HG03103 (cell line): ENCODE measurements at regions not wholly inside any gene's neighbourhood (a gene's known extent, or its start where the extent isn't known, plus 50 kb on each side); places are given as distances from the start of the nearest gene placed in this dataset.
"Not testable (repeated sequence)": the region's sequence is repeated elsewhere in the genome, so short reads cannot be mapped to it uniquely, and the experiment has no call there.

Source experiments
- ATAC-seq: cut with Tn5 transposase; IDR thresholded peaks from one replicate; pipeline ENCODE4 v1.9.1; 2021; ENCODE audit warnings: low read depth; ENCODE audit not compliant: unreplicated experiment

DNA sequence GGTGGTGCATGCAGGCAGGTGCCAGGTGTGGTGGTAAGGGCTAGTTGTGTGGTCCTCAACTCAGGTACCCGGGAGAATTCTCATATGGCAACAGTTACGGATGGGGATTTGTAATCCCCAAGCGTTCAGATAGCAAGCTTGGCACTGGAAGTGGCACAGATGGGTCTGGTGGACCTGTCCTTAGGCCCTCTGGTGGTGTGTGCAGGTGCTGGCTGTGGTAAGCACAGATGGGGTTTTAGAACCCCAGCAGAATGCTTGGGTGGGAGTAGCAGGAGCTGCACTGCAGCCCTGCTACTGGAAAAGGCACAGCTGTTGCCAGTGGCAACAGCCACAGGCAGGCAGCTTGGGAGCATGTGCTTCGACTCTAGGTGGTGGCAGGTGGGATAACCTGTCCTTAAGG lies 948.2 kb upstream of the FAM98A start:
- no peak for ATAC-seq

DNA sequence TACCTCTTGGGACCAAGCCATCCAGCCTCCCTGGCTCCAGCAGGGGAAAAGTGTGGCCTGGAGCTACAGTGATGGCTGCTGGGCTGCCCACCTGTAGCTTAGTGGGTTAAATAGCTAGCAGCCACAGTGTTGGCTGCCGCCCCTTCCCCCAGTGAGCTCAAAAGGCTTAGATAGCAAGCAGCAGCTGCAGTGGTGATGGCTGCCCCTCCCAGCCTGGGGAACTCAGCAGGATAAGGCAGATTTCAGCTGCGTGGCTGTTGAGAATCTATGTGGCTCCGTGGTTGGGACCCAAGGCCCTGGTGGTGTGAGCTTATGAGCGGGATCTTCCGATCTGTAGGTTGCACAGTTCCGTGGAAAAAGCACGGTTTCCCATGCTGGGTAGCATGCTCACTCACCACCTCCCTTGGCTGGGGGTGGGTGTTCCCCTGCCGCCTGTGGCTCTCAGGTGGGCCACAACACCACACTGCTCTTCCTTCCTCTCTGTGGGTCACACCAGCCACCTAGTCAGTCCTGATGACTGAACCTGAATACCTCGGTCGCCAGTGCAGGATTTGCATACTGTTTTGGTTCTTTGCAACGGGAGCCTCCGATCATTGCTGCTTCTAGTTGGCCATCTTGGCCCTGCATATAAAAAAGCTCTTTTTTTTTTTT lies 946.5 kb upstream of the FAM98A start:
- ATAC-seq, result no peak

DNA sequence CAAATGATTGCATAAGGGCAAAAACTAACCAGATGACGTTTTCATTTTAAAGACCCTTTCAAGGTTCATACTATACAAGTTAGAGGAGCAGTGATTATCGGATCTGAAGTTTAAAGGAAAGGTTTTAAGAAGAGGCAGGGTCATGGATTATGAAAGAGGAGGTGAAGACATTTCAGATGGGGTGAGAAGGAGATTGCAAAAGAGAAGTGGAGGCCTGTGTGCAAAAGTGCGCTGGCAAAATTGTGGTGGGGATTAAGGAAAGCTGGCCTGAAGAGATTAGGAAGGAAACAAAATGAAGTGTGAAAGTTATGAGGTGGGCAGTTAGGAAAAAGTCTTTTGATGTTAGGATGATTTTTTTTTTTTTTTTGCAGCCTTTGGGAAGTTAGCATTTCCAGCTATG lies 935.7 kb upstream of the FAM98A start:
- no peak for ATAC-seq

DNA sequence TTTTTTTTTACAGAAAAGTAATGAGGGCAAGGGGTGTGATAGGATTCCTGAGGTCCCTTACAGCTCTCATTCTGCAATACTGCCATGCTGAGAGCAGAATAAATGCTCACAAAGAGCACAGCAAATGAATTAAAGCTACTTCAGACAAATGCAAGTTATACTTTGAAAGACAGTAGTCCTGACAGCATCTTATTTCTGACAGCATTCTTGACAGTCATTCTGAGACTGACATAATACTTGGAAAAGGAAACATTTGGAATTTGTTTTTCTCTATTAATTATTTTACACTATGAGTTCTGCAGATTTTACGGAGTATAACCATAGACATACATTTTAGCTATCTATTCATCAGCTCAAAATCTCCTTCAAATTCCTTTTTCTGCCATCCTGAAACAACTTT lies 935.2 kb upstream of the FAM98A start:
- ATAC-seq, result no peak

DNA sequence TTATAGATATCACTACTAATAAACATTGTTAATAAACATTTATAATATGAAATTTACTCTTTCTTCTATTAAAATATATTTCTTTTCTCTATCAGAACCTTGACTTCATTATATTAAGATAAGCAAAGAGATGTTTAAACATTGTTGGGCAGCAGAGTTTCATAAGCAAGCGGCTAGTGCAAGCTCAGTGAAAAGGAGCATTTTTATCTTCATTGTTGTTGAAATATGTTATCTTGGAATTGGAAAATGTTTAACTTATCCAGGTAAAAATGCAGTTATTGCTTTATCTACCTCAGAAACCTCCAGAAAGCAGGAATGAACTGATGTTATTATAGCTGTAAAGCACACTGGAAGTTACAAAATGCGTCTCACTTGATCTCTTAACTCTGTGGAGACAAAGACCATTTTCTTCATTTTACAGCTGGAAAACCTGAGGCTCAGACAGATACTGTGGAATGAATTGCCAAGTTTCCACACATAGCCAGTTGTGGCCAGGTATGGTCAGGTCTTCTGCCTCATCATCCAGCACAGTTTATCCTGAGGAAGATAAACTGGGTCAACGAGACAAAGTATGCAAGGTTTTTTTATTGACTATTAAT lies 934.6 kb upstream of the FAM98A start:
- no peak for ATAC-seq

DNA sequence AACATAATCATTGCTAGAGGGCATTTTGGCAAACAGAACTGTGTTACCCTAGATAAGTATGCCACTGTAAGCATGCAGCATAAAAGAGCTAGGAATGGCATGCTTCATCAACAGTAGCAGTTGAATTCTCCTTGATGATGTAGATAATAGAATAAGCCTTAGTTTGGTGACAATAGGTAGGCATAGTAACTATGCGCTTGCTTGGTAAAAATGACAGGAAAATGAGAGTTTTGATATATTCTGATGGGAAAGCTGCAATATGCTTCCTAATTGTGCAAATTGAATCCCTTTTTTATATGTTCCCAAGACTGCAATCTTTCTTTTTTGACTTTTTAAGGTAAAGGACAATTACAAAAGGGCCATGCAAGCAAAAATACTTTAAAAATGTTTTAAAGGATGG lies 930.9 kb upstream of the FAM98A start:
- no peak for ATAC-seq

DNA sequence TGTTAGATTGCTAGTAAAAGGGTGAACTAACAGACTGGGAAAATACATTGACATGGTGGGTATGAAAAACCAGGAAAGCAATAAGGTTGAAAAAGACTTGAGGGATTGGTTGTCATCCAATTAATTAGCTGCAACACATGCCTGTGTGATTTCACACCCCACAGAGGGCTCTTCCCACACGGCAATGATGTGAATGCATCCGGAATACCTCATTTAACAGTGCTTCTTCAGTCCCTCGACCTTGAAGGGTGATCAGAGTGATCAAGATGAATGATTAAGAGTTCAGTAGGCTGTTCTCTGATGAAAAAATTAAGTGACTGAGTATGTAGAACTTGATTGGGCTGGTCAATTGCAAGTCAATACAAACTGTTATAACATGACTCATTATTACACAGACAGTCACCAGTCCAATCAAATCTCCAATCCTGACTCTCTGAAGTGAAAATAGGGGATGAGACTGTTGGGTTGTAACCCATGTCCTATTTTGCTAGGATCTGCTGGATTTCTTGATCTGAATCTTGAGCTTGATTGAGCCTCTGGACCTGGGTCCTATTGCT lies 924.9 kb upstream of the FAM98A start:
- no peak for ATAC-seq

DNA sequence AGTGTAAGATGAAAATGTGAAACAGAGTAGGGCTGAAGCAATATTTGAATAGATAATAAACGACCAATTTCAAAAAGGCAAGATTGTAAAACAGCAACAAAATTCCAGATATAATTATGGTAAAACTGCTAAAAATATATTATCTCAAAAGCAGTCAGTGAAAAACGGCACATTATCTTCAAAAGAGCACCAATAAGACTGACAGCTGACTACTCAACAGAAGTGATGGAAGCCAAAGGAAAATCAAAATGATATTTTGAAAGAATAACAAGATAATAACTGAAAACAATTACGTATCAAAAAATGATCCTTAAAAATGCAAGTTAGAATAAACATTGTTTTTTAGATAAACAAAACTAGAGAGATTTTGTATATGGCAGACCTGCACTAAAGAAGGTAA lies 920.6 kb upstream of the FAM98A start:
- no peak for ATAC-seq

DNA sequence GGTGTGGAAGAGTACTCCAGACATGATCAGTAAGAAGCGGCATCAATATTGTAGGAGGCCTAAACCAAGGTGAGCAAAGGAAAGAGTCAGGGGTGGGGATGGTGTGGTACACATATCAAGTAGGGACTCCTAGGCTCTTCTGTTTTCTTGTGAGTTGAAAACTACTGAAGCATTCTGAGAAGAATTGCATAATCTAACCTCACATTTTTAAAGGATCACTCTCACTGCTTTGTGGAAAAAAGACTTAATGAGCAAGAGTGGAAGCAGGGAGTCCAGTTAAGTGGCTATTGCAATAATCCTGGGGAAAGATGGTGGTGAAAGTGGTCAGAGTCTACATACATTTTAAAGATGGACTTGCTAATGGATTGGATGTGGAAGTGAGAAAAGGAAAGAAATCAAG lies 899.5 kb upstream of the FAM98A start:
- ATAC-seq, result no peak

DNA sequence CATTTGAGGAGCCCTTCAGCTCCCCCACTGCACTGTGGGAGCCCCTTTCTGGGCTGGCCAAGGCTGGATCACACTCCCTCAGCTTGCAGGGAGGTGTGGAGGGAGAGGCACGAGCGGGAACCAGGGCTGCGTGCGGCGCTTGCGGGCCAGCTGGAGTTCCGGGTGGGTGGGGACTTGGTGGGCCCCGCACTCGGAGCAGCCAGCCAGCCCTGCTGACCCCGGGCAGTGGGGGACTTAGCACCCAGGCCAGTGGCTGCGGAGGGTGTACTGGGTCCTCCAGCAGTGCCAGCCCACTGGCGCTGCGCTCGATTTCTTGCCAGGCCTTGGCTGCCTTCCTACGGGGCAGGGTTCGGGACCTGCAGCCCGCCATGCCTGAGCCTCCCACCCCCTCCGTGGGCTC lies 895.1 kb upstream of the FAM98A start:
- ATAC-seq, result not testable (repeated sequence)

DNA sequence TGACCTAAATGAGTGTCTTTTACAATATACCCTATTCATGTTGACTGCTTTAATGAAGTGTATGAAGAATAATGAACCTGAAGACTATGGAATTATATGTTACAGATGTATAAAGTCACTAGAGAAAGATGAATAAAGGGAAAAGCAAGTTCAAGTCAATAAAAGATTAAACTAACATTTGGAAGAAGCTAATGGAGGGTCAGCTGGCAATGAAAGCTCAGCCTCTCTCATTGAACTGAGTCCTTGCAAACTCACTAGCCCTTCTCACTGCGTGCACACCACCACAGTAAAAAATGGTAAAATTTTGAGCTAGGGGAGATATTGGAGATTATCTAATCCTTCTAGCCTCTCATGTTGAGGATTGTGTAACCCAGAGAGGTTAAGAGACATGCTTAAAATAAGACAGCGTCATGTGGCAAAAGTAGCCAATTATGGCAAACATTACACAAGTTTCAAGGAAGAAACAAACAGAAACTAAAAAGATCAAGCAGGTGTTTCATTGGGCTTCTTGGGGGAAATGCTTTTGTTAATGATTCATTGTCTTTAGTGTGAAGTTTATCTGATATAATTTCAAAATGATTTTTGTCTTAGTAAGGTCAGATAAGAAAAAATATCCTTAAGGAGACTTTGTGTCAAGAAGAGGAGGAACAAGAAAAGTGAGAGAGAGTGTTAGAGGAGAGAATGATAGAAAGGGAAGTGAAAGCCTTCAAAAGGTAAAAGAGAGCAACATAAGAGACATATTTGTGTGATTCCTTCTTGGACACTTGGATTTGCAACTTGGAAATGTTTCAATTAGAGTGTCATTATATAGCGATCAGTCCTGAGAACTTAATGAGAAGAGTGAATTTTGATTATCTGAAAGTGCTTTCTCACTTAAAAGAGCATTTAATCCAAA lies 893.7 kb upstream of the FAM98A start:
- ATAC-seq, result no peak

DNA sequence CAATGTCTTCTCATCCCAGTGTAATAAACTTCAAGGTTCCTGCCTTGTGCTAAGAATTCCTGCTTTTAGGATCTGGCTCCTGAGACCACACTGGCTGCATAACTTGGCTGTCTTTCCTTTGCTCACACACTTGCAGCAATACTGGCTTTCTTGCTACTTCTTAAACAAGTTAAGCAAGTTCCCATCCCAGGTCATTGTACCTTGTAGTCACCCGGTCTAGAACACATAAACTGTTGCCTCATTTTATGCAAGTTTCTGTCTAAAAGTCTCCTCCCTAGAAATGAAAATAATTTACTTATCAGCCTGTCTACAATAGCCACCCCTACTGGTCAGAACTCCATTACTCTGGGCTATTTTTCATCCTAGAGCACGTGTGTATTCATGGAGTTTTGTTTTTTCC lies 887.9 kb upstream of the FAM98A start:
- no peak for ATAC-seq

DNA sequence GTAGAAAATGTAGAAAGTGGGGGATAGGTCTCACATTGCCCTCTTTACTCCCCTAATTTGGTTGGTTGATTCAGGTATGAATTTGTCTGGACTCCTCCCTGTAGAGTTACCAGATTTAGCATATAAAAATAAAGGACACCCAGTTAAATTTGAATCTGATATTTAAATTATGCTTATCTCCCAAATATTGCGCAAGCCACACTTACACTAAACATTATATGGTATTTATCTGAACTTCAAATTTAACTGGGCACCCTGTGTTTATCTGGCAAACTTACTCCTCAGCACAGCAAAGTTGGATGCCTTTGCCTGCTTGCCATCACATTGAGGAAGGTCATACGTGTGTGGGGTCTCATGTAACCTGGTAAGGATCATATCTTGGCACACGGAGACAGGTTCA lies 882.4 kb upstream of the FAM98A start:
- ATAC-seq, result no peak

DNA sequence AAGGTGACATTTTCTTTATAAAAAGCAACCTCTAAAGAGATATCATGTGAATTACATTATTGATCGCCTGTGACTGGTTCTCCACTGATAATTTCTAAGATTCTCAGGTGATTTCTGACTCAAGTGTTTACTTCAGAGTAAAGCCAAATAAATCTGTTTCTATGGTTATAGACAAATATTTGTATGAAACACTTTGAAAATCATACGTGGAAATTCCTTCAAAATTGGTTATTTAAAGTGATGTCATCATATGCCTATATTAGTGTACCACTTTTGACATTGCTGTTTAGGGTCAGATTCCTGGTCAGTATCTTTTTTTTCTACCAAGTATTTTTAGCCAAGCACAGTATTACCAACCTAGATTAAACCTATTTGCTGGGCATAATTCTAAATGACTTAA lies 881.3 kb upstream of the FAM98A start:
- no peak for ATAC-seq

DNA sequence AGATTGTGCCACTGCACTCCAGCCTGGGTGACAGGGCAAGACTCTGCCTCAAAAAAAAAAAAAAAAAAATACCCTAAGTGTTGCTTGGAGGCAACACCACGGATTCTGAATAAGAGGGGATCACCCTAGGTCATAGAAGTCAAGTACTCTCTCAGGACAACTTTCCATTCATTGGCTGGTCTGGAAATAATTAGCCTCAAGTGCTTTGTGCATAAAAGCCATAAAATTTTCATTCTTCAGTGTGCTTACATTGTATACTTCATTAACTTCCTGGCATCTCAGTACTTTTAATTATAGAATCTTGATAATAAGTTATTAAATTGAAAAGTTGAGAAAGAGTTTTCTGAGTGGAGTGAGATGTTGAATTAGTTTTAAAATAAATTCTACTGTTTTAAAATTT lies 876.1 kb upstream of the FAM98A start:
- no peak for ATAC-seq

DNA sequence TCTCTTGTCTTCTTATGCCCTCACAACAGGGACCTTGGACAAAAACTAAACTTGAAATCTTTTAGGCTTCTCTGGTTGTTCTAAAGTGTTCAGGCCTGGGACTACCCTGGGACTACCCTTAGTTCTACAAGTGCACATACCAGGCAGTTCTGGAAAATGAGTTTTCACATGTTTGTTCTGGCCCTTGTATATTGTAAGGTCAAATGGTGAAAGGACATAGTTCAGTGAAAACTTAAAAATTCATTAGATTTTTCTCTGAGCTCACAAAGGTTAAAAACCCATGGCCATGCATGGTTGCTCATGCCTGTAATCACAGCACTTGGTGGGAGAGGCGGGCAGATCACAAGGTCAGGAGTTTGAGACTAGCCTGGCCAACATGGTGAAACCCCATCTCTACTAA lies 875.5 kb upstream of the FAM98A start:
- no peak for ATAC-seq

DNA sequence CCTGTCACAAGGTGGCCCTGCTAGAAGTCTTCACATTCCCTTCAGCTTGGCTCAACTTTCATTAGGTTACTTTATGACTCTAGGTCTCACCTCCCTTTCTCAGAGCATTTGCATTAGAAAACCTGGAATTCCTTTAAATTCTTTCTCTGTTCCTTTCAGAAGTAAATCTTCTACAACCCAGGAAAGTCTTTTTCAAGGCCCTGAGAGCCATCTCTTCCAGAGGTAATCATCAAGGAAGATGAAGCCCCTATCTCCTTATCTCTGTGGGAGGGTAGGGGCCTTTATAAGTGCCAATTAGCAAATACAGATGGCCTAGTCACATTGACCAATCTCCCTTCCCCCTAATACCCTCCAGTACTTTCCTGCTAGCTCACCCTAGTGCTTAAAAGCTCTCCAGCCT lies 848.0 kb upstream of the FAM98A start:
- no peak for ATAC-seq

DNA sequence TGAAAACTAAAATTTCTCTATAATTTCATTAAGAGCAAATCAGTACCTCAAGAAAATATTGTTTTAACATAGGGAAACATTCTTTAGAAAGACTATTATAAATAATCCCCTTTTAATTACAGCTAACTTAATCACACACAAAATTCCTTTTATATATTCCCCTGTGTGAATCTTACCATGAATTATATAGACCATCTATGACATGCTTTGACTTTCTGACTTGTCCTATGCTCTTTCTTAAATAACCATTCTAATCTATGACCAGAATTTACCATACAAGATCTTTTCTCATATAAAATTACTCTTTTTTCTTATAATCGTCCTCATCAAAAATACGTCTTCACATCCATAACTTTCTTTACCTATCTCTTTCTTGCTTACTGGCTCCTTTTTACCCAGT lies 824.2 kb upstream of the FAM98A start:
- ATAC-seq, result no peak

DNA sequence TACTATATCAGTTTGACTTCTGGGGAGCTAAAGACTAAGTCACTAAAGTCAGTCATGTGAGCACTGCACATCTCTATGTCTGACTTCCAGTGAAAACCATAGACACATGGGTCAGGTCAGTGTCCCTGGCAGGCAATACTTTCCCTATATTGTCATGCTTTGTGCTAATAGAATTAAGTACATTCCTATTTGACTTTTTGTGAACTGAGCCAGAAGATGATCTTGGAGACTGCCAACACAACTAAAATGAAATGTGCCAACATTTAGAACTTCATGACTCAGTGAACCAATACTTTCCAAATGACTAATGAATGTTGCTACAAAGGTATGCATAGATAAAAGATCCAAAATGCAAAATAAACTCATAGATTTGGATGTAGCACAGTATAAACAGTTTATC lies 820.8 kb upstream of the FAM98A start:
- ATAC-seq, result no peak

DNA sequence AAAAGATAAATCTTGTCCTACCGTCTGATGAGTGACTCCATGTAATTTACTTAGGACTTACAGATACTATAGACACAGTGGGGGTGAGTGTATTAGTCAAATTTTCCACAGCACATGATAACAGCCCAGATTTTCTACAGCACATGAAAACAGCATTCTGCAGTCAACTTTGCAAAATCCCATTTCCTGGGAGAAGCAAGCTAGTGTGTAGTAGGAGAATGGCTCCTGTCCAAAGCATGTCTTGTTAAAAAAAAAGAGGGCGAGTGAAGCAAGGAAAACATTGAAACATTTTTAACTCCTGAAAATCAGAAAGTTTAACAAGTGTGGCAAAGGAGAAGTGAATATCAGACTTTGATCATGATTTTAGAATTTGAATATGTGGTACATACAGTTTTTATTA lies 817.8 kb upstream of the FAM98A start:
- no peak for ATAC-seq

DNA sequence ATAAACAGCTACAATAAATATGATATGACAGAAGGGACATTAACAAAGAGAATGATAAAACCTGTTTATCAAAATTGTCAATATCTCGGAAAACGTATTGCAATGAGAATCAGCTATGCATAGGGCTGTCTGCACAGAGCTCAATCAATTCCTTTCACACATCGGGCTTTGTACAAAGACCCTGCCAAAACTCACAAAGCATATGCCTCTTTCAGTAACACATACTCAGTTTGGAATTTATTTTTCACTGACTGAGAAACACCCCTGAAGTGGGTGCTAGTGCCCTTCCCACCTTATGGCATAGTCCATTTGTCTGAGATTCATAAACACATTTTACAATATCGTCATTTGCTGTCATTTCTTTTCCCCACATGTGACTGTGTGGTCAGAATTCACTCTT lies 815.8 kb upstream of the FAM98A start:
- no peak for ATAC-seq

DNA sequence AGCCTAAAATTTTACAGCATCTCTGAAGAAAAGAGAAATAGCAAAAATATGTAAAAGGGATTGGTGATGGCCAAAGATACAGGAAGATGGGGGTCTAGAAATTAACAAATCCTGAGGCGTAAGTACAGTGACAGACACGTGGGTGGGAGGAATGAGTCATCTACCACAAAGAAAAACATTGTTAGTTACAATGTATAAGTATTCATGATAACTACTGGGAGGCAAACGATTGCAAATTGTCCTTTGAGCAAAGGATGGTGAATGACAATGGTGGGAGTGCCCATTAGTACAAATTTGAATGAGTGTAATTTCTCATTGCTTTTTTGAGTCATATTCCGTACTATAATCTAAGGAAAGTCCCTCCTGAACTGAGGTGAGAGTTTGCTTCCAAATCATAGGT lies 809.0 kb upstream of the FAM98A start:
- ATAC-seq, result no peak
